ENCODE measurements at regions not wholly inside any gene's neighbourhood (a gene's known extent, or its start where the extent isn't known, plus 50 kb on each side); places are given as distances from the start of the nearest gene placed in this dataset.

- peaks cover 0 to 3% (median 0%) of the 10 kb centered on the region in 3 donors for H3K27me3 ChIP-seq (ENCODE audit: control insufficient read depth in 3 of 3, insufficient read depth in 3 of 3, low read length in 2 of 3)
- H3K9ac ChIP-seq (ENCODE audit: insufficient read depth in 1 of 2, low read length in 2 of 2) = no peak overlapping the region
- DNase-seq (no peak), ATAC-seq (ENCODE audit: insufficient read depth, low FRiP score) (no peak)
- H3K27ac ChIP-seq (ENCODE audit: low read depth in 1 of 2, low read length in 1 of 2) = no peak overlapping the region
- WGBS, 2 donors = 58 to 81% methylated on average over 3 of the region's 3 CpGs
- H3K36me3 ChIP-seq (ENCODE audit: control insufficient read depth in 4 of 4, insufficient read depth in 4 of 4, low read length in 4 of 4) = no peaks in the 10 kb centered on the region
- H3K4me3 ChIP-seq = no peak overlapping the region
- H3K9me3 ChIP-seq (ENCODE audit: control insufficient read depth in 4 of 4, insufficient read depth in 3 of 4, low read length in 3 of 4) = peaks cover 0 to 2% (median 0%) of the 10 kb centered on the region in 4 donors
- TF ChIP-seq CTCF (IDR thresholded peaks at IDR 0.05; ENCODE audit: control extremely low read depth, extremely low read depth) = no peak
- H3K4me1 ChIP-seq (ENCODE audit: control insufficient read depth in 5 of 5, insufficient read depth in 5 of 5, low read length in 5 of 5) = no peaks in the 10 kb centered on the region
Measured at GRCh38 chrX:80170581-80170980, 156.0 kb downstream of the TBX22 start.

- 64 to 70% methylated on average over 9 of the region's 9 CpGs for WGBS, 2 donors
- TF ChIP-seq CTCF (IDR thresholded peaks at IDR 0.05; ENCODE audit: control extremely low read depth, extremely low read depth) = no peak
- Histone ChIP-seq H3K36me3 (ENCODE audit: control insufficient read depth in 4 of 4, insufficient read depth in 4 of 4, low read length in 4 of 4) (no peaks in the 10 kb centered on the region), H3K9ac (ENCODE audit: insufficient read depth in 1 of 2, low read length in 2 of 2) (no peak overlapping the region), H3K4me3 (no peak overlapping the region), H3K9me3 (ENCODE audit: control insufficient read depth in 4 of 4, insufficient read depth in 3 of 4, low read length in 3 of 4) (peaks cover 0 to 2% (median 0%) of the 10 kb centered on the region in 4 donors), H3K27me3 (ENCODE audit: control insufficient read depth in 3 of 3, insufficient read depth in 3 of 3, low read length in 2 of 3) (peaks cover 0 to 3% (median 0%) of the 10 kb centered on the region in 3 donors), H3K4me1 (ENCODE audit: control insufficient read depth in 5 of 5, insufficient read depth in 5 of 5, low read length in 5 of 5) (no peaks in the 10 kb centered on the region), H3K27ac (ENCODE audit: low read depth in 1 of 2, low read length in 1 of 2) (no peak overlapping the region)
- no peak for ATAC-seq (ENCODE audit: insufficient read depth, low FRiP score)
- DNase-seq = peak in 1 of 3 donors; percentile 7
Measured at GRCh38 chrX:80173261-80173660, 158.7 kb downstream of the TBX22 start.

- no peaks in the 10 kb centered on the region for H3K36me3 ChIP-seq (ENCODE audit: control insufficient read depth in 4 of 4, insufficient read depth in 4 of 4, low read length in 4 of 4)
- DNase-seq (no peak), ATAC-seq (ENCODE audit: insufficient read depth, low FRiP score) (peak; percentile 19)
- peaks cover 0 to 2% (median 0%) of the 10 kb centered on the region in 4 donors for H3K9me3 ChIP-seq (ENCODE audit: control insufficient read depth in 4 of 4, insufficient read depth in 3 of 4, low read length in 3 of 4)
- no peak for TF ChIP-seq CTCF (IDR thresholded peaks at IDR 0.05; ENCODE audit: control extremely low read depth, extremely low read depth)
- WGBS, 2 donors = 45 to 81% methylated on average over 3 of the region's 3 CpGs
- no peak overlapping the region for H3K4me3 ChIP-seq
- no peak overlapping the region for H3K9ac ChIP-seq (ENCODE audit: insufficient read depth in 1 of 2, low read length in 2 of 2)
- H3K27me3 ChIP-seq (ENCODE audit: control insufficient read depth in 3 of 3, insufficient read depth in 3 of 3, low read length in 2 of 3) = peaks cover 0 to 3% (median 0%) of the 10 kb centered on the region in 3 donors
- peak overlapping the region in 1 of 2 donors; percentile 16 for H3K27ac ChIP-seq (ENCODE audit: low read depth in 1 of 2, low read length in 1 of 2)
- H3K4me1 ChIP-seq (ENCODE audit: control insufficient read depth in 5 of 5, insufficient read depth in 5 of 5, low read length in 5 of 5) = no peaks in the 10 kb centered on the region
Measured at GRCh38 chrX:80174925-80175574, 160.5 kb downstream of the TBX22 start.

- Histone ChIP-seq H3K27ac (ENCODE audit: low read depth in 1 of 2, low read length in 1 of 2) (no peak overlapping the region), H3K4me3 (no peak overlapping the region), H3K9ac (ENCODE audit: insufficient read depth in 1 of 2, low read length in 2 of 2) (no peak overlapping the region), H3K4me1 (ENCODE audit: control insufficient read depth in 5 of 5, insufficient read depth in 5 of 5, low read length in 5 of 5) (no peaks in the 10 kb centered on the region), H3K27me3 (ENCODE audit: control insufficient read depth in 3 of 3, insufficient read depth in 3 of 3, low read length in 2 of 3) (no peaks in the 10 kb centered on the region), H3K36me3 (ENCODE audit: control insufficient read depth in 4 of 4, insufficient read depth in 4 of 4, low read length in 4 of 4) (no peaks in the 10 kb centered on the region), H3K9me3 (ENCODE audit: control insufficient read depth in 4 of 4, insufficient read depth in 3 of 4, low read length in 3 of 4) (peaks cover 0 to 2% (median 0%) of the 10 kb centered on the region in 4 donors)
- TF ChIP-seq CTCF (IDR thresholded peaks at IDR 0.05; ENCODE audit: control extremely low read depth, extremely low read depth) = no peak
- WGBS, 2 donors = 22 to 30% methylated on average over 1 of the region's 1 CpG
- ATAC-seq (ENCODE audit: insufficient read depth, low FRiP score) (no peak), DNase-seq (no peak)
Measured at GRCh38 chrX:80181079-80181478, 166.5 kb downstream of the TBX22 start.

All from lung (tissue), 11 donors.